HCT116 (cell line): ENCODE measurements at regions not wholly inside any gene's neighbourhood (a gene's known extent, or its start where the extent isn't known, plus 50 kb on each side); places are given as distances from the start of the nearest gene placed in this dataset.

Source experiments
- ATAC-seq: fragments of 200-7000 bp; cut with Tn5 transposase; 2 replicates; pipeline ENCODE4 v1.9.1; 2020; ENCODE audit warnings: mild to moderate bottlenecking, moderate library complexity
- BruUV-seq: library from RNA; stranded (reverse); fragments of 400-500 nt; replicated peaks from 2 replicates; lab custom pipeline; 2021; lab: Mats Ljungman, UMichigan
- CTCF ChIA-PET: fragments of 300-600 bp; sonication (Branson Sonifier 250); formaldehyde crosslinking; loops from one replicate; lab custom pipeline; 2021; ENCODE audit warnings: antibody characterized with exemption; lab: Charles Lee
- POLR2A ChIA-PET: fragments of 300-600, 350-600 bp; sonication (Branson Sonifier 250); formaldehyde crosslinking; loops from one replicate; lab custom pipeline; 2021; ENCODE audit warnings: antibody characterized with exemption; lab: Charles Lee
- RAD21 ChIA-PET, 2 experiments: fragments of 300-600 bp; sonication (Branson Sonifier 250); formaldehyde crosslinking; loops; one replicate each; lab custom pipeline; 2023; ENCODE audit warnings: low total read pairs in 2 of 2; ENCODE audit not compliant: uncharacterized antibody in 2 of 2, unreplicated experiment in 2 of 2, low non-redundant PET in 1 of 2; lab: Charles Lee
- DNase-seq: peaks from one replicate; pipeline ENCODE4 v3.0.0-alpha.2; 2010; ENCODE audit warnings: low read depth, low spot score
- H2AFZ ChIP-seq: fragments of 200-600 bp; shearing (Covaris generic), sonication (generic); 2 replicates; pipeline ENCODE4 v1.6.1; 2017; ENCODE audit warnings: low read depth, mixed run types, mixed read lengths, antibody characterized with exemption, low read length; ENCODE audit not compliant: poor library complexity, severe bottlenecking
- H3K27ac ChIP-seq: 2 replicates; pipeline ENCODE4 v1.5.1; 2012; ENCODE audit warnings: low read depth, low read length
- H3K27me3 ChIP-seq: fragments of 200-600 bp; sonication (generic); 2 replicates; pipeline ENCODE4 v1.6.1; 2016; ENCODE audit warnings: mixed run types, low read length, mixed read lengths; ENCODE audit not compliant: insufficient read depth
- H3K36me3 ChIP-seq, 2 experiments: fragments of 200-500 bp in 1 of 2; fragments of 200-600 bp in 1 of 2; sonication (Bioruptor generic) in 1 of 2; sonication (generic) in 1 of 2; 2 replicates each; pipeline versions ENCODE4 v1.5.1 to v1.6.1; 2014 to 2016; ENCODE audit warnings: low read length in 2 of 2, inconsistent platforms in 1 of 2, mixed read lengths in 1 of 2, mixed run types in 1 of 2; ENCODE audit not compliant: insufficient read depth in 2 of 2, control insufficient read depth in 1 of 2
- H3K4me1 ChIP-seq, 2 experiments: fragments of 200-600 bp in 1 of 2; sonication (generic) in 1 of 2; 2 replicates each; pipeline versions ENCODE4 v1.5.1 to v1.6.1; 2012 to 2017; ENCODE audit warnings: low read length in 2 of 2, inconsistent platforms in 1 of 2, mild to moderate bottlenecking in 1 of 2, mixed read lengths in 1 of 2, mixed run types in 1 of 2, moderate library complexity in 1 of 2; ENCODE audit not compliant: insufficient read depth in 2 of 2, control insufficient read depth in 1 of 2
- H3K4me2 ChIP-seq: fragments of 200-600 bp; sonication (generic); 2 replicates; pipeline ENCODE4 v1.6.1; 2017; ENCODE audit warnings: mixed run types, low read length, mixed read lengths
- H3K4me3 ChIP-seq, 2 experiments: fragments of 200-600 bp in 1 of 2; sonication (generic) in 1 of 2; replicated peaks in 1 of 2; 2 replicates each; pipeline ENCODE4 v1.5.1; 2011 to 2016; ENCODE audit warnings: low read length in 2 of 2, control low read depth in 1 of 2, low read depth in 1 of 2, mild to moderate bottlenecking in 1 of 2, mixed read lengths in 1 of 2, mixed run types in 1 of 2
- H3K79me2 ChIP-seq: fragments of 200-600 bp; sonication (generic); 2 replicates; pipeline ENCODE4 v1.6.1; 2017; ENCODE audit warnings: mild to moderate bottlenecking, mixed run types, low read length, moderate library complexity, mixed read lengths; ENCODE audit not compliant: insufficient read depth
- H3K9ac ChIP-seq: fragments of 200-600 bp; sonication (generic); 2 replicates; pipeline ENCODE4 v1.6.1; 2016; ENCODE audit warnings: low read length, mixed read lengths
- H3K9me2 ChIP-seq: fragments of 200-600 bp; sonication (generic), shearing (Covaris generic); 2 replicates; pipeline ENCODE4 v1.6.1; 2017; ENCODE audit warnings: mixed run types, mild to moderate bottlenecking, moderate library complexity; ENCODE audit not compliant: insufficient read depth
- H3K9me3 ChIP-seq, 2 experiments: fragments of 200-500 bp in 1 of 2; fragments of 200-600 bp in 1 of 2; sonication (Bioruptor generic) in 1 of 2; sonication (generic) in 1 of 2; 2 replicates each; pipeline ENCODE4 v1.6.1; 2014 to 2017; ENCODE audit warnings: low read length in 2 of 2, mixed read lengths in 2 of 2, inconsistent platforms in 1 of 2, low read depth in 1 of 2, mild to moderate bottlenecking in 1 of 2, mixed run types in 1 of 2, moderate library complexity in 1 of 2; ENCODE audit not compliant: control insufficient read depth in 1 of 2, insufficient read depth in 1 of 2
- H4K20me1 ChIP-seq: fragments of 200-600 bp; sonication (generic), shearing (Covaris generic); 2 replicates; pipeline ENCODE4 v1.6.1; 2017; ENCODE audit warnings: mixed run types, mild to moderate bottlenecking, moderate library complexity; ENCODE audit not compliant: insufficient read depth
- ATF3 ChIP-seq: IDR thresholded peaks from 2 replicates; pipeline ENCODE4 v1.6.1; 2012
- CEBPB ChIP-seq: IDR thresholded peaks from 2 replicates; pipeline ENCODE4 v1.6.1; 2012; ENCODE audit warnings: low read depth
- CTCF ChIP-seq, 3 experiments: fragments of 200-600 bp in 1 of 3; sonication (generic) in 1 of 3; IDR thresholded peaks in 2 of 3; conservative IDR thresholded peaks in 1 of 3; 2 replicates each; pipeline ENCODE4 v1.5.1; 2012 to 2017; ENCODE audit warnings: low read depth in 2 of 3, low read length in 2 of 3, antibody characterized with exemption in 1 of 3, borderline replicate concordance in 1 of 3, control low read depth in 1 of 3, mild to moderate bottlenecking in 1 of 3, mixed read lengths in 1 of 3, mixed run types in 1 of 3, moderate library complexity in 1 of 3; ENCODE audit not compliant: insufficient read depth in 1 of 3
- EZH2phosphoT487 ChIP-seq: fragments of 200-600 bp; IDR thresholded peaks from 2 replicates; pipeline ENCODE4 v1.6.1; 2018; ENCODE audit warnings: antibody characterized with exemption, borderline replicate concordance
- FOSL1 ChIP-seq: IDR thresholded peaks from 2 replicates; pipeline ENCODE4 v1.6.1; 2012; ENCODE audit warnings: low read depth
- MAX ChIP-seq: IDR thresholded peaks from 2 replicates; pipeline ENCODE4 v1.6.1; 2012
- POLR2A ChIP-seq: IDR thresholded peaks from 2 replicates; pipeline ENCODE4 v1.7.0; 2011; ENCODE audit warnings: borderline replicate concordance; ENCODE audit not compliant: insufficient read depth, insufficient read length; ENCODE audit errors: extremely low read depth
- REST ChIP-seq: IDR thresholded peaks from 2 replicates; pipeline ENCODE4 v1.6.1; 2012; ENCODE audit warnings: low read depth
- SP1 ChIP-seq: IDR thresholded peaks from 2 replicates; pipeline ENCODE4 v1.6.1; 2012; ENCODE audit warnings: low read depth
- TCF7L2 ChIP-seq: IDR thresholded peaks from 2 replicates; pipeline ENCODE4 v1.7.0; 2011; ENCODE audit warnings: borderline replicate concordance, inconsistent platforms; ENCODE audit not compliant: insufficient read depth, insufficient read length; ENCODE audit errors: extremely low read depth
- YY1 ChIP-seq: IDR thresholded peaks from 2 replicates; pipeline ENCODE4 v1.6.1; 2011; ENCODE audit warnings: low read length, low read depth, moderate library complexity, mild to moderate bottlenecking; ENCODE audit not compliant: insufficient replicate concordance; ENCODE audit errors: extremely low read depth
- ZBTB33 ChIP-seq: IDR thresholded peaks from 2 replicates; pipeline ENCODE4 v1.6.1; 2011; ENCODE audit warnings: mild to moderate bottlenecking, low read length, moderate library complexity; ENCODE audit not compliant: insufficient replicate concordance; ENCODE audit errors: extremely low read depth
- ZNF274 ChIP-seq: fragments of 200-500 bp; sonication (Bioruptor generic); IDR thresholded peaks from 2 replicates; pipeline ENCODE4 v1.6.1; 2014; ENCODE audit warnings: mild to moderate bottlenecking, low read depth, low read length, inconsistent platforms
- intact Hi-C: fragments of 100-400 bp; cut with micrococcal nuclease; formaldehyde crosslinking; loops from 2 replicates; pipeline ENCODE4 v1.10.0; 2022

GRCh38 chr2:208571764-208572131 is 165.2 kb downstream of the PTH2R start (continued):
- no peak for TF ChIP-seq REST
- TF ChIP-seq POLR2A, result no peak

- ATAC-seq (no peak), DNase-seq (no peak)
- ChIA-PET POLR2A (no interaction called here), RAD21 (no interaction called here), CTCF (no interaction called here)
- no peak overlapping the region for H3K4me3 ChIP-seq
- no peak overlapping the region for H2AFZ ChIP-seq
- no peaks in the 10 kb centered on the region for H4K20me1 ChIP-seq
- H3K79me2 ChIP-seq, result no peaks in the 10 kb centered on the region
- peaks cover 15% of the 10 kb centered on the region; the same call in 1 of the 2 replicates for H3K27me3 ChIP-seq
- H3K36me3 ChIP-seq, result no peaks in the 10 kb centered on the region
- no peaks in the 10 kb centered on the region for H3K9me2 ChIP-seq
- no peak for TF ChIP-seq TCF7L2
- no peak for TF ChIP-seq SP1
- no peak for TF ChIP-seq ZNF274
- TF ChIP-seq ATF3, result no peak
- no peak for TF ChIP-seq ZBTB33
- TF ChIP-seq CTCF (IDR thresholded peaks at IDR 0.05 in 2 of 3, conservative IDR thresholded peaks at IDR 0.05 in 1 of 3; ENCODE audit: borderline replicate concordance in 1 of 3, insufficient read depth in 1 of 3, low read depth in 2 of 3, low read length in 2 of 3), result no peak
- no peak for TF ChIP-seq YY1
- TF ChIP-seq FOSL1, result no peak
- TF ChIP-seq CEBPB, result no peak
- no peak for TF ChIP-seq MAX
- TF ChIP-seq EZH2phosphoT487, result no peak
- TF ChIP-seq, all 23 proteins: peak for 0
- Histone ChIP-seq H3K4me2 (no peak overlapping the region), H3K4me1 (peaks cover 3 to 4% of the 10 kb centered on the region in 2 experiments; a peak in 2 of 4 replicates), H3K9me3 (0 out of 4 replicates have a peak, but pooled peaks cover 0 to 3% of the 10 kb centered on the region in 2 experiments), H3K27ac (no peak overlapping the region), H3K9ac (no peak overlapping the region)
- BruUV-seq, result no TSS peak
- intact Hi-C loops, result loop anchor here (5.0 kb wide), 1 partner anchor 634 kb away; no protein-coding TSS in a partner anchor
These were observed 167.0 kb downstream of the PTH2R start for GRCh38 chr2:208573569-208573968.
